ENCODE measurements at regions not wholly inside any gene's neighbourhood (a gene's known extent, or its start where the extent isn't known, plus 50 kb on each side); places are given as distances from the start of the nearest gene placed in this dataset.
"Not testable (repeated sequence)": the region's sequence is repeated elsewhere in the genome, so short reads cannot be mapped to it uniquely, and the experiment has no call there.

GRCh38 chr3:188010478-188010877 is 143.5 kb upstream of the LPP start:
- no peak overlapping the region for H3K4me3 ChIP-seq

DNA sequence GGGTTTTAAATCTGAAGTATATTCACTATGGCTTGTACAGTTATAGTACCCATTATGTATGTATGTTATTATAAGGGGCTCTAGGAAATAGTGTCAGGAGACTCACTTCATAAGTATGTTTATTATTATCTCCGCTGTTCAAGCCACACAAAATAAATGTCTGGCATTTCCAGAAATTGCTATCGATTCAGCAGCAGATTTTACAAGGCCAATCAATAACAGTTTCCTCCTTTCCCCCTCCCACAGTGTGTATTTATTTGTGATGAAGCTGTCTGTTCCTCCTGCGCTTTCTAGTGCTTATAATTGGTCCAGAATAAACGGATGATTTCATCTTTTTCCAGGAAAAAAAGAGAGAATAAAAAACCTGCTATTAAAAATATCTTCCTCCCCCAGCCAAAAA is 134.2 kb upstream of the LPP start:
- H3K27ac ChIP-seq = no peak overlapping the region
- no peak for TF ChIP-seq CTCF (IDR thresholded peaks at IDR 0.05)
- H3K4me3 ChIP-seq = no peak overlapping the region
- no peak for DNase-seq (ENCODE audit: low spot score)

More at GRCh38 chr3:188010478-188010877, 143.5 kb upstream of the LPP start:
- DNase-seq (ENCODE audit: low spot score) = no peak
- TF ChIP-seq CTCF (IDR thresholded peaks at IDR 0.05) = no peak
- no peak overlapping the region for H3K27ac ChIP-seq

DNA sequence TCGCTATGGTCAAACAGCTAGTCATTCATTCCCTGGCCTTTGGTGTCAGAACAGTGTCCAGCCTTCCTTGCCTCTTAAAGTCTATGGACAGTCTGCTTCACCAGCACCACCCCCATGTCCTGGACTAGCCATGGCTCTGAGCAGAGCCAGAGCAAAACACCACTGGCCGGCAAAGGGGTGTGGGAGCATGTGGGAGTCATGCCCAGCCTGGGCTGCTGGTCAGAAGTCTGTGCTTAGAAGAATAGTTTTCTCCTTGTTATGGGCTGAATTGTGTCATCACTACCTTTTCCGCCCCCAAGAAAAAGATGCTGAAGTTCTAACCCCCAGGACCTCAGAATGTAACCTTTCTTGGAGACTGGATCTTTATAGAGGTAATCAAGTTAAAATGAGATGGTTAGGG is 132.9 kb upstream of the LPP start:
- no peak for DNase-seq (ENCODE audit: low spot score)
- Histone ChIP-seq H3K4me3 (no peak overlapping the region), H3K27ac (no peak overlapping the region)
- TF ChIP-seq CTCF (IDR thresholded peaks at IDR 0.05) = no peak

DNA sequence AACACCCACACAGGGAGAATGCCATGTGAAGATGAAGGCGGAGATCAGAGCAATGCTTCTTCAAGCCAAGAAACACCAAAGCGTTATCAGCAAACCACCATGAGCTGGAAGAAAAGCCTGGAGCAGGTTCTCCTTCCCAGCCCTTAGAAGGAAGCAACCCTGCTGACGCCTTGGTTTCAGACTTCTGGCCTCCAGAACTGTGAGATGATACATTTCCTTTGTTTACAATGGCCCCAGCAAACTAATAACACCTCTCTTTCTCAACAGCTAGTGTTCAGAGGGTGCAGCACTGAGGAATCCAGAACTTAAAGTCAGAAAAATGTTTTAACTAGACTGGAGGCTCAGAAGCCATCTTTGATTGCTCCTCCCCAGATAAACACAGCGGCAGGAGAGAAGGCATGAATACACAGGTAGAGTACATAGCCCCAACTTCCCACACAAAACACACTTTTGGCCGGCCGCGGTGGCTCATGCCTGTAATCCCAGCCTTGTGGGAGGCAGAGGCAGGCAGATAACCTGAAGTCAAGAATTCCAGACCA is 132.4 kb upstream of the LPP start:
- TF ChIP-seq CTCF (IDR thresholded peaks at IDR 0.05) = no peak
- no peak overlapping the region for H3K4me3 ChIP-seq
- DNase-seq (ENCODE audit: low spot score) = no peak
- peak overlapping the region in 1 of 2 donors; percentile 46 for H3K27ac ChIP-seq

DNA sequence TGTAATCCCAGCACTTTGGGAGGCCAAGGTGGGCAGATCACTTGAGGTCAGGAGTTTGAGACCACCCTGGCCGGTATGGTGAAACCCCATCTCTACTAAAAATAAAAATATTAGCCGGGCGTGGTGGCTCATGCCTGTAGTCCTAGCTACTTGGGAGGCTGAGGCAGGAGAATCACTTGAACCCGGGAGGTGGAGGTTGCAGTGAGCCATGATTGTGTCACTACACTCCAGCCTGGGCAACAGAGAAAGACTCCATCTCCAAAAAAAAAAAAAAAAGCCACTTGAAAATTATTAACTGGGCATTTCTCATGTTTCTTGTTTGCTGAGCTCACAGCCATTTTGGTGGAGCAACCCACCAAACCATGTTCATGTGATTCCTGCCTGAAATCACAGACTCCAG is 131.1 kb upstream of the LPP start:
- not testable (repeated sequence) for DNase-seq (ENCODE audit: low spot score); H3K4me3 ChIP-seq; H3K27ac ChIP-seq

GRCh38 chr3:188025555-188025954 is 128.4 kb upstream of the LPP start:
- Histone ChIP-seq H3K4me3 (no peak overlapping the region), H3K27ac (no peak overlapping the region)
- no peak for TF ChIP-seq CTCF (IDR thresholded peaks at IDR 0.05)
- DNase-seq (ENCODE audit: low spot score) = no peak

GRCh38 chr3:188026191-188026968 is 127.6 kb upstream of the LPP start:
- Histone ChIP-seq H3K4me3 (no peak overlapping the region), H3K27ac (no peak overlapping the region)
- TF ChIP-seq CTCF (IDR thresholded peaks at IDR 0.05) = no peak
- no peak for DNase-seq (ENCODE audit: low spot score)

Measured in coronary artery (tissue), 2 donors.